Parathyroid adenoma (tissue), 2 donors: ENCODE measurements at regions not wholly inside any gene's neighbourhood (a gene's known extent, or its start where the extent isn't known, plus 50 kb on each side); places are given as distances from the start of the nearest gene placed in this dataset.

Source experiments
- H2AFZ ChIP-seq: fragments of 300-600 bp; sonication (generic); one replicate; pipeline ENCODE4 v1.7.0; 2017; ENCODE audit warnings: antibody characterized with exemption, mild to moderate bottlenecking
- H3K27ac ChIP-seq: fragments of 300-600 bp; sonication (generic); one replicate; pipeline ENCODE4 v1.7.0; 2017
- H3K27me3 ChIP-seq: fragments of 300-600 bp; sonication (generic); one replicate; pipeline ENCODE4 v1.7.0; 2017; ENCODE audit warnings: low read length; ENCODE audit not compliant: control insufficient read depth, insufficient read depth
- H3K36me3 ChIP-seq: fragments of 300-600 bp; sonication (generic); one replicate; pipeline ENCODE4 v1.7.0; 2017; ENCODE audit warnings: low read length; ENCODE audit not compliant: control insufficient read depth, insufficient read depth
- H3K4me1 ChIP-seq: fragments of 300-600 bp; sonication (generic); one replicate; pipeline ENCODE4 v1.7.0; 2017; ENCODE audit warnings: control low read depth
- H3K4me2 ChIP-seq: fragments of 300-600 bp; sonication (generic); one replicate; pipeline ENCODE4 v1.7.0; 2017; ENCODE audit warnings: low read length
- H3K4me3 ChIP-seq: fragments of 300-600 bp; sonication (generic); one replicate; pipeline ENCODE4 v1.7.0; 2017; ENCODE audit warnings: low read depth, low read length
- H3K79me2 ChIP-seq: fragments of 300-600 bp; sonication (generic); one replicate; pipeline ENCODE4 v1.7.0; 2017; ENCODE audit warnings: control low read depth
- H3K9ac ChIP-seq: fragments of 300-600 bp; sonication (generic); one replicate; pipeline ENCODE4 v1.7.0; 2017; ENCODE audit warnings: mild to moderate bottlenecking
- H3K9me3 ChIP-seq: fragments of 300-600 bp; sonication (generic); one replicate; pipeline ENCODE4 v1.7.0; 2017; ENCODE audit warnings: low read length; ENCODE audit not compliant: control insufficient read depth
- TF ChIP-seq, protein P1 (sequence below): fragments of 300-600 bp; sonication (generic); IDR thresholded peaks from one replicate; pipeline ENCODE4 v1.7.0; 2017; ENCODE audit warnings: antibody characterized with exemption, mild to moderate bottlenecking
- donor health status: primary hyperparathyroidism.

DNA sequence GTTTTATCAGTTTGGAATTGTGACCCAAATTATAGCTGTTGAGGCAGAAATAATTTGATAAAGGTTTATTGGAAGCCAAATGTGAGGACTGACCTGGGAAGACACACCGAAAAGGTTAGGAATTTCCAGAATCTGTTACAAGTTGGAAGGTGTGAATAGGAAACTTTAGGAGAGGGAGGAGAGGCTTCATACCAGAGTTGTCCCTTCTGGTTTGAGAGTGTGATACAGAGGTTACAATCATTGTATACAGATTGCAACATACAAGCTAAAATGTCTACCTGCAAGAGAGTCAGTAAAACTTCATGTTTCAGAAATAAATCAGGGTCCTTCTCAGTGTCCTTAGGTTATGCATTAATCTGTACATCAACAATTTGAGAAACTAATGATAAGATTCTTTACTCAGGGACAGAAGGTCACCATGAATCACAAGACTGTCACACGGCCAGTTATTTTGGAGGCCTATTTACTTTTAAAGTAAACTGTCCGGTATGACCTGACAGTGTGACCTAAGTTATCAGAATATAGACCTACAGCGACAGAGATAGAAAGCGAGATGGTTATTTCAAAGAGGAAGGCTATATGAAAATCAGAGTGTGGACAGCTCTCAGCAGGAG lies 204.9 kb upstream of the CTNND2 start:
- Histone ChIP-seq H3K27me3 (no peaks in the 10 kb centered on the region), H3K9me3 (no peaks in the 10 kb centered on the region), H3K4me2 (no peak overlapping the region), H3K79me2 (no peaks in the 10 kb centered on the region), H3K27ac (no peak overlapping the region), H2AFZ (no peak overlapping the region), H3K4me3 (no peak overlapping the region), H3K36me3 (no peaks in the 10 kb centered on the region), H3K9ac (no peak overlapping the region), H3K4me1 (no peaks in the 10 kb centered on the region)
- TF ChIP-seq, protein P1, sequence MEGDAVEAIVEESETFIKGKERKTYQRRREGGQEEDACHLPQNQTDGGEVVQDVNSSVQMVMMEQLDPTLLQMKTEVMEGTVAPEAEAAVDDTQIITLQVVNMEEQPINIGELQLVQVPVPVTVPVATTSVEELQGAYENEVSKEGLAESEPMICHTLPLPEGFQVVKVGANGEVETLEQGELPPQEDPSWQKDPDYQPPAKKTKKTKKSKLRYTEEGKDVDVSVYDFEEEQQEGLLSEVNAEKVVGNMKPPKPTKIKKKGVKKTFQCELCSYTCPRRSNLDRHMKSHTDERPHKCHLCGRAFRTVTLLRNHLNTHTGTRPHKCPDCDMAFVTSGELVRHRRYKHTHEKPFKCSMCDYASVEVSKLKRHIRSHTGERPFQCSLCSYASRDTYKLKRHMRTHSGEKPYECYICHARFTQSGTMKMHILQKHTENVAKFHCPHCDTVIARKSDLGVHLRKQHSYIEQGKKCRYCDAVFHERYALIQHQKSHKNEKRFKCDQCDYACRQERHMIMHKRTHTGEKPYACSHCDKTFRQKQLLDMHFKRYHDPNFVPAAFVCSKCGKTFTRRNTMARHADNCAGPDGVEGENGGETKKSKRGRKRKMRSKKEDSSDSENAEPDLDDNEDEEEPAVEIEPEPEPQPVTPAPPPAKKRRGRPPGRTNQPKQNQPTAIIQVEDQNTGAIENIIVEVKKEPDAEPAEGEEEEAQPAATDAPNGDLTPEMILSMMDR: no peak

- Histone ChIP-seq H3K27ac (no peak overlapping the region), H3K4me2 (no peak overlapping the region), H3K36me3 (no peaks in the 10 kb centered on the region), H2AFZ (no peak overlapping the region), H3K27me3 (no peaks in the 10 kb centered on the region), H3K4me1 (no peaks in the 10 kb centered on the region), H3K9me3 (no peaks in the 10 kb centered on the region), H3K79me2 (no peaks in the 10 kb centered on the region), H3K9ac (no peak overlapping the region), H3K4me3 (no peak overlapping the region)
- TF ChIP-seq, protein P1: no peak
These were observed 197.9 kb upstream of the CTNND2 start for GRCh38 chr5:12102151-12102550.

GRCh38 chr5:12100542-12100941 lies 196.3 kb upstream of the CTNND2 start:
- H3K9ac ChIP-seq: no peak overlapping the region
- H3K27me3 ChIP-seq: no peaks in the 10 kb centered on the region
- H3K4me2 ChIP-seq: no peak overlapping the region
- H3K27ac ChIP-seq: no peak overlapping the region
- TF ChIP-seq, protein P1: no peak
- no peaks in the 10 kb centered on the region for H3K79me2 ChIP-seq
- no peaks in the 10 kb centered on the region for H3K4me1 ChIP-seq
- no peak overlapping the region for H2AFZ ChIP-seq
- H3K4me3 ChIP-seq: no peak overlapping the region
- no peaks in the 10 kb centered on the region for H3K9me3 ChIP-seq
- no peaks in the 10 kb centered on the region for H3K36me3 ChIP-seq

DNA sequence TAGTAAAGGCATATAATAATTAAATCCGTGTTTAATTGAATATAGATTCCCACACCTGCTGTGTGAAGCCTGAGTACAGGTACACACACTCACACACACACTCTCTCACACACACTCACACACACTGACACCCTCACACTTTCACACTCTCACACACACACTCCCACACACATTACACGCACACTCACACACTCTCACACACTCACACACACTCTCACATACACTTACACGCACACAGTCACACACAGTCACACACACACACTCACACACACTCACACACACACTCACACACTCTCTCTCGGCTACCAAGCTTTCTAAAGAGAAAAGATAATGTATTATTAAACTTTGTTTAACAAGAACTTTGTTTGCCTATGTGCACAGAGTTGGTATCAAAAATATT lies 195.1 kb upstream of the CTNND2 start:
- Histone ChIP-seq H3K27ac (no peak overlapping the region), H3K9me3 (no peaks in the 10 kb centered on the region), H2AFZ (no peak overlapping the region), H3K4me3 (no peak overlapping the region), H3K36me3 (no peaks in the 10 kb centered on the region), H3K27me3 (no peaks in the 10 kb centered on the region), H3K9ac (no peak overlapping the region), H3K4me2 (no peak overlapping the region), H3K4me1 (no peaks in the 10 kb centered on the region), H3K79me2 (no peaks in the 10 kb centered on the region)
- TF ChIP-seq, protein P1: no peak

GRCh38 chr5:12095808-12096281 lies 191.6 kb upstream of the CTNND2 start:
- Histone ChIP-seq H3K36me3 (no peaks in the 10 kb centered on the region), H3K4me1 (no peaks in the 10 kb centered on the region), H3K9me3 (no peaks in the 10 kb centered on the region), H3K4me3 (no peak overlapping the region), H3K27me3 (no peaks in the 10 kb centered on the region), H3K4me2 (no peak overlapping the region), H3K27ac (no peak overlapping the region), H3K79me2 (no peaks in the 10 kb centered on the region), H2AFZ (no peak overlapping the region), H3K9ac (no peak overlapping the region)
- TF ChIP-seq, protein P1: no peak
